ENCODE measurements at regions not wholly inside any gene's neighbourhood (a gene's known extent, or its start where the extent isn't known, plus 50 kb on each side); places are given as distances from the start of the nearest gene placed in this dataset.

GRCh38 chr17:74148446-74148845 is 55.0 kb upstream of the RPL38 start:
- TF ChIP-seq CTCF (IDR thresholded peaks at IDR 0.05 in 2 of 3, conservative IDR thresholded peaks at IDR 0.05 in 1 of 3; ENCODE audit: borderline replicate concordance in 1 of 3, insufficient read depth in 1 of 3, low read depth in 2 of 3, low read length in 2 of 3): no peak
- TF ChIP-seq TCF7L2 (IDR thresholded peaks at IDR 0.05; ENCODE audit: borderline replicate concordance, extremely low read depth, insufficient read depth, insufficient read length): no peak
- TF ChIP-seq POLR2AphosphoS5 (IDR thresholded peaks at IDR 0.05; ENCODE audit: low read depth, low read length): no peak
- TF ChIP-seq POLR2A (IDR thresholded peaks at IDR 0.05; ENCODE audit: borderline replicate concordance, extremely low read depth, insufficient read depth, insufficient read length): no peak
- TF ChIP-seq EZH2 (IDR thresholded peaks at IDR 0.05): no peak
- no peak for TF ChIP-seq RAD21 (IDR thresholded peaks at IDR 0.05; ENCODE audit: low read depth)
- TF ChIP-seq YY1 (IDR thresholded peaks at IDR 0.05; ENCODE audit: extremely low read depth, insufficient replicate concordance, low read depth, low read length): no peak
- no peak for TF ChIP-seq ZFX (IDR thresholded peaks at IDR 0.05)
- no peak for TF ChIP-seq ZBTB33 (IDR thresholded peaks at IDR 0.05; ENCODE audit: extremely low read depth, insufficient replicate concordance, low read length)
- no peak for TF ChIP-seq MAX (IDR thresholded peaks at IDR 0.05)
- no peak for TF ChIP-seq ZNF274 (IDR thresholded peaks at IDR 0.05; ENCODE audit: low read depth, low read length)
- TF ChIP-seq CBX3 (IDR thresholded peaks at IDR 0.05; ENCODE audit: low read depth): no peak
- TF ChIP-seq CEBPB (IDR thresholded peaks at IDR 0.05; ENCODE audit: low read depth): no peak
- TF ChIP-seq SIN3A (IDR thresholded peaks at IDR 0.05; ENCODE audit: low read depth): no peak

All from HCT116 (cell line).